ENCODE measurements at regions not wholly inside any gene's neighbourhood (a gene's known extent, or its start where the extent isn't known, plus 50 kb on each side); places are given as distances from the start of the nearest gene placed in this dataset.

- TF ChIP-seq, protein P1, sequence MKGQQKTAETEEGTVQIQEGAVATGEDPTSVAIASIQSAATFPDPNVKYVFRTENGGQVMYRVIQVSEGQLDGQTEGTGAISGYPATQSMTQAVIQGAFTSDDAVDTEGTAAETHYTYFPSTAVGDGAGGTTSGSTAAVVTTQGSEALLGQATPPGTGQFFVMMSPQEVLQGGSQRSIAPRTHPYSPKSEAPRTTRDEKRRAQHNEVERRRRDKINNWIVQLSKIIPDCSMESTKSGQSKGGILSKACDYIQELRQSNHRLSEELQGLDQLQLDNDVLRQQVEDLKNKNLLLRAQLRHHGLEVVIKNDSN (IDR thresholded peaks at IDR 0.05): no peak
- TF ChIP-seq TAF1 (IDR thresholded peaks at IDR 0.05; ENCODE audit: low read depth) (no peak), NFIC (IDR thresholded peaks at IDR 0.05) (no peak), TEAD4 (IDR thresholded peaks at IDR 0.05) (no peak), YY1 (IDR thresholded peaks at IDR 0.05; ENCODE audit: low read depth) (no peak)
These were observed 64.8 kb upstream of the VIPR2 start for GRCh38 chr7:159209429-159209828.

Measured in Ishikawa (cell line).